IPS-18a (cell line): ENCODE measurements at regions not wholly inside any gene's neighbourhood (a gene's known extent, or its start where the extent isn't known, plus 50 kb on each side); places are given as distances from the start of the nearest gene placed in this dataset.
"Not testable (repeated sequence)": the region's sequence is repeated elsewhere in the genome, so short reads cannot be mapped to it uniquely, and the experiment has no call there.

ENCODE experiments used
- H3K27ac ChIP-seq: one replicate; pipeline ENCODE4 v1.5.1; 2013; ENCODE audit warnings: low read length
- H3K27me3 ChIP-seq: one replicate; pipeline ENCODE4 v1.6.1; 2013; ENCODE audit warnings: mild to moderate bottlenecking, low read length; ENCODE audit not compliant: control insufficient read depth, insufficient read depth
- H3K36me3 ChIP-seq: one replicate; pipeline ENCODE4 v1.6.1; 2013; ENCODE audit warnings: low read depth, low read length; ENCODE audit not compliant: control insufficient read depth
- H3K4me1 ChIP-seq: one replicate; pipeline ENCODE4 v1.6.1; 2013; ENCODE audit warnings: low read depth, low read length; ENCODE audit not compliant: control insufficient read depth
- H3K4me3 ChIP-seq: one replicate; pipeline ENCODE4 v1.5.1; 2013; ENCODE audit warnings: low read length
- H3K9ac ChIP-seq: one replicate; pipeline ENCODE4 v1.6.1; 2013; ENCODE audit warnings: mild to moderate bottlenecking, low read length, moderate library complexity
- H3K9me3 ChIP-seq: one replicate; pipeline ENCODE4 v1.6.1; 2013; ENCODE audit warnings: low read depth, low read length; ENCODE audit not compliant: control insufficient read depth

DNA sequence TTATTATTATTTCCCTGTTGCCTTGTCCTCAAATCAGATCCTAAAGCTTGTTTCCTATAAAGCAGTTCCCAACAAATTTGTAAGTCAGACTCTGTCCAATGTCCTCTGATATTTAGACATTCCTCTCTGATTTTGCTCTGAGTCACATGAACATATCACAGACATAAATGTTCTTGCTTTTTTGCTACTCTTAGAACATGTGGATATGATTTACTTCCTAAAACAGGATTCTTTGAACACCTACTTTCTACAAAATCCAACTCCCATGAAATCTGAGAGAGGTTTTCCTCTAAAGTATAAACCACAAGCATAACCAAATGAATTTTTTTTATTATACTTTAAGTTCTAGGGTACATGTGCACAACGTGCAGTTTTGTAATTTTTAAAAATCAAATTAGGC is 181.3 kb upstream of the SLC38A2 start:
- no peak overlapping the region for H3K4me3 ChIP-seq
- no peaks in the 10 kb centered on the region for H3K36me3 ChIP-seq
- H3K27ac ChIP-seq, result no peak overlapping the region
- H3K9me3 ChIP-seq, result no peaks in the 10 kb centered on the region
- no peak overlapping the region for H3K9ac ChIP-seq
- no peaks in the 10 kb centered on the region for H3K4me1 ChIP-seq
- no peaks in the 10 kb centered on the region for H3K27me3 ChIP-seq

- no peak overlapping the region for H3K9ac ChIP-seq
- H3K27ac ChIP-seq, result no peak overlapping the region
- no peak overlapping the region for H3K4me3 ChIP-seq
- no peaks in the 10 kb centered on the region for H3K27me3 ChIP-seq
- H3K36me3 ChIP-seq, result no peaks in the 10 kb centered on the region
- no peaks in the 10 kb centered on the region for H3K4me1 ChIP-seq
- H3K9me3 ChIP-seq, result no peaks in the 10 kb centered on the region
Measured at GRCh38 chr12:46553266-46553665, 180.7 kb upstream of the SLC38A2 start.

GRCh38 chr12:46550266-46550879 is 177.8 kb upstream of the SLC38A2 start:
- no peaks in the 10 kb centered on the region for H3K9me3 ChIP-seq
- H3K36me3 ChIP-seq, result no peaks in the 10 kb centered on the region
- H3K27ac ChIP-seq, result no peak overlapping the region
- H3K4me1 ChIP-seq, result no peaks in the 10 kb centered on the region
- no peaks in the 10 kb centered on the region for H3K27me3 ChIP-seq
- no peak overlapping the region for H3K9ac ChIP-seq
- H3K4me3 ChIP-seq, result no peak overlapping the region

DNA sequence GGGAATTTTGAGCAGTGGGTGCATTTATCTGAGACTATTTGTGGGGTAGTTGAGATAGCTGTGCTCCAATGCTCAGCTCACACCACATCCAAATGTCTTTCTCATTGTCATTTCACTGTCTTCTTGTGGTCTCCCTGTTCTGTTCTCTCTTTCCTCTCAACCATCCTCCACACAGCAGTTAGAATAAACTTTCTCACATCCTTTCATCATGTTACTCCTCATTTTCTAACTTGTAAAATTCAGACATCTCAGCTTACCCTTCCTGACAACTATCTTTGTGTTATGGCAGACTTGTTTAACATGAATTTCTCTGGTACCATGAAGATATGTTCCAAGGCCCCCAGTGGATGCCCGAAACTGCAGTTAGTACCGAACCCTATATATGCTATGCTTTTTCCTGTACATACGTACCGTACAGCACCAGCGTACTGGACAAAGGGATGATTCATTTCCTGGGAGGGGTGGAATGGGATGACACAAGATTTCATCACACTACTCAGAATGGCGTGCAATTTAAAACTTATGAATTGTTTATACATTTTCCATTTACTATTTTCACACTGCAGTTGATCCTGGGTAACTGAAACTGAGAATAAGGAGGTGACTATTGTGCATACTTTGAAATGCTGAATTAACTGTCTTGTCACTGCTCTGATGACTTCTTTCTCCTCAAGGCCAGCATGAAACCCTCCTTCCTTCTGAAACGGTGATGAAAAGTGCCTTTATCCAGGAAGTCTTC is 177.1 kb upstream of the SLC38A2 start:
- H3K27me3 ChIP-seq, result no peaks in the 10 kb centered on the region
- H3K36me3 ChIP-seq, result no peaks in the 10 kb centered on the region
- no peaks in the 10 kb centered on the region for H3K9me3 ChIP-seq
- H3K9ac ChIP-seq, result no peak overlapping the region
- no peak overlapping the region for H3K27ac ChIP-seq
- no peak overlapping the region for H3K4me3 ChIP-seq
- H3K4me1 ChIP-seq, result no peaks in the 10 kb centered on the region

- no peaks in the 10 kb centered on the region for H3K4me1 ChIP-seq
- H3K9me3 ChIP-seq, result no peaks in the 10 kb centered on the region
- no peak overlapping the region for H3K4me3 ChIP-seq
- H3K36me3 ChIP-seq, result no peaks in the 10 kb centered on the region
- no peak overlapping the region for H3K27ac ChIP-seq
- H3K9ac ChIP-seq, result no peak overlapping the region
- no peaks in the 10 kb centered on the region for H3K27me3 ChIP-seq
Measured at GRCh38 chr12:46548605-46549071, 176.1 kb upstream of the SLC38A2 start.

- no peaks in the 10 kb centered on the region for H3K9me3 ChIP-seq
- no peaks in the 10 kb centered on the region for H3K27me3 ChIP-seq
- H3K4me1 ChIP-seq, result no peaks in the 10 kb centered on the region
- H3K4me3 ChIP-seq, result no peak overlapping the region
- H3K9ac ChIP-seq, result no peak overlapping the region
- no peak overlapping the region for H3K27ac ChIP-seq
- H3K36me3 ChIP-seq, result no peaks in the 10 kb centered on the region
Measured at GRCh38 chr12:46547421-46548354, 175.1 kb upstream of the SLC38A2 start.

DNA sequence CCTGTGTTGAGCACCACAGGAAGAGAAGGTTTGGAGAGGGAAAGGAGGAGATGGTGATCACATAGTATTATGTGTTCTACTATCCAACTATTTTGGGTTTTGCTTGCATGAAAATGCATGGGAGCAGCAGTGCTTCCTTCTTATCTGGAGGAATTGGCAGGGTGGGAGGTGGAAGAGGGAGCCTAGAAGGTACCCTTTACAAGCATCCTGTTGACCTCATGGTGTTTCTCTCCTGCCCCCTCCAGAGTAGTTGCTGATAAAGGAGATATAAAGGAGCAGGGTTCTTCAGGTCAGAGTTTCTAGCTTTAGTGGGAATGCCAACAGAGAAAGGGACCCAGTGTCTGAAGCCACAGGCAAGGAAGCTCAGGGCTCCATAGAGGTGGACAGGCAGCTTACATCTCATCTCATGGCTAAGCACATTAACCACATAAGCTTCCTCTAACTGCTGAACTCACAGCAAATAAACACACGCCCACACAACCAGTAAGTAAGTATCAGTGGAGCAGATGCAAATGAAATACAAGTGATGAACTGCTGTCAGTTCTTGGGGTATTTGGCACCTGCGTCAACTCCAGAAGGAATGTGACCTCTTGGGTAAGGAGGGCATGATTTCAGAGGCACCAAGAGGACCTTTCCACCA is 174.2 kb upstream of the SLC38A2 start:
- Histone ChIP-seq H3K27ac (no peak overlapping the region), H3K4me3 (no peak overlapping the region), H3K27me3 (no peaks in the 10 kb centered on the region), H3K9ac (no peak overlapping the region), H3K9me3 (no peaks in the 10 kb centered on the region), H3K4me1 (no peaks in the 10 kb centered on the region), H3K36me3 (no peaks in the 10 kb centered on the region)

- not testable (repeated sequence) for H3K36me3 ChIP-seq, H3K27me3 ChIP-seq, H3K27ac ChIP-seq, H3K9ac ChIP-seq, H3K4me3 ChIP-seq, H3K9me3 ChIP-seq, H3K4me1 ChIP-seq
Measured at GRCh38 chr12:46543378-46543795, 170.8 kb upstream of the SLC38A2 start.

DNA sequence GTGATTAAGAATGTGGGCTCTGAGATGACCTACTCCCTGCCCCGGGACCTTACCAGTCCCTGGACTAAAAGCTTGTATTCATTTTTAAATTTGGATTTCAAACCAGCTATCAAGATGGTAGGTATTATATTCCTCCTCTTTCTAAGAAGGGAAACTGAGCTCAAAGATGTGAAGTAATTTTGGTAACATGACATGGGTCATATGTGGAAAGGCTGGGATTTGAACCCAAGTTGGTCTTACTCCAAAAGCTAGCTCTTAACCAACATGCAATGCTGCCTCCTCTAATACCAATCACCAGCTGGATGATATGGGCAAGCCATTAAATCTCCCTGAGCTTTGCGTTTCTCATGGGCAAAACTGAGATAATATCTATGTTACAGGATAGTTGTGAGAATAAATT is 166.4 kb upstream of the SLC38A2 start:
- Histone ChIP-seq H3K9me3 (no peaks in the 10 kb centered on the region), H3K27me3 (no peaks in the 10 kb centered on the region), H3K4me3 (no peak overlapping the region), H3K9ac (no peak overlapping the region), H3K4me1 (no peaks in the 10 kb centered on the region), H3K36me3 (no peaks in the 10 kb centered on the region), H3K27ac (no peak overlapping the region)

GRCh38 chr12:46537387-46537955 is 164.9 kb upstream of the SLC38A2 start:
- Histone ChIP-seq H3K27ac (no peak overlapping the region), H3K4me3 (no peak overlapping the region), H3K36me3 (no peaks in the 10 kb centered on the region), H3K27me3 (no peaks in the 10 kb centered on the region), H3K9me3 (no peaks in the 10 kb centered on the region), H3K9ac (no peak overlapping the region), H3K4me1 (no peaks in the 10 kb centered on the region)

DNA sequence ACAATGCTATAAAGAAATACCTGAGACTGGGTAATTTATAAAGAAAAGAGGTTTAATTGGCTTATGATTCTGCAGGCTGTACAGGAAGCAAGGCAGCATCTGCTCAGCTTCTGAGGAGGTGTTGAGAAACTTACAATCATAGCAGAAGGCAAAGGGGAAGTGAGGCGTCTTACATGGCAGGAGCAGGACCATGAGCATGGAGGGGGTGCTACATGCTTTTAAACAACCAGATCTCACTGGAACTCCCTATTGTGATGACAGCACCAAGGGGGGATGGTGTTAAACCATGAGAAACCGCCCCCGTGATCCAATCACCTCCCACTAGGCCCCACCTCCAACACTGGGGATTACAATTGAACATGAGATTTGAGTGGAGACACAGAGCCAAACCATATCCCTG is 163.7 kb upstream of the SLC38A2 start:
- H3K9ac ChIP-seq, H3K4me1 ChIP-seq, H3K36me3 ChIP-seq, H3K27me3 ChIP-seq, H3K9me3 ChIP-seq, H3K4me3 ChIP-seq, H3K27ac ChIP-seq: not testable (repeated sequence)
